ENCODE measurements at regions not wholly inside any gene's neighbourhood (a gene's known extent, or its start where the extent isn't known, plus 50 kb on each side); places are given as distances from the start of the nearest gene placed in this dataset.

DNA sequence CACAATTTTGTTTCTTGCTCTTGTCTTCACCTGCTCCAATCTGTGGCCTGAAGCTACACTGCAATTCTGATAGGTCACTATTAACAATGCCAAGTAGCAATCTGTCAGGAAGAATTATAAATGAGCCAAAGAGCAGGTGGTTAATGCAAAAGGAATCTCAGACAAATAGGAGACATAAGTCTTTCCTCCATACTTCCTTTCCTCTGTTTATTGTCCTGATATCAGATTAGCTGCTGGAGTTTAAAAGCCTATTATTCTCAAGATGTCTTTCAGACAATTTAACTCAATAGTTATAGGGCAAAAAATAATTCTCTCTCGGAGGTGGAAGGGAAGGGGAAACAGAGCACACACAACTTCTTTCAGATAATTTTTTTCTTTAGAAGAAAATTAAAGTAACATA lies 491.6 kb downstream of the MFSD1 start:
- H3K27me3 ChIP-seq (ENCODE audit: insufficient read depth, low read length) = no peaks in the 10 kb centered on the region
- BruUV-seq (replicated peaks) = no TSS peak
- H2AFZ ChIP-seq (ENCODE audit: low read depth, low read length, poor library complexity, severe bottlenecking) = no peak overlapping the region
- H3K4me1 ChIP-seq (ENCODE audit: control insufficient read depth in 1 of 2, insufficient read depth in 2 of 2, low read length in 2 of 2) = no peaks in the 10 kb centered on the region
- ATAC-seq = no peak
- H3K4me3 ChIP-seq (replicated peaks in 1 of 2; ENCODE audit: low read depth in 1 of 2, low read length in 2 of 2) = no peak overlapping the region
- ChIA-PET CTCF (no interaction called here), RAD21 (ENCODE audit: low non-redundant PET in 1 of 2, low total read pairs in 2 of 2, uncharacterized antibody in 2 of 2, unreplicated experiment in 2 of 2) (no interaction called here), POLR2A (no interaction called here)
- TF ChIP-seq, protein P1, sequence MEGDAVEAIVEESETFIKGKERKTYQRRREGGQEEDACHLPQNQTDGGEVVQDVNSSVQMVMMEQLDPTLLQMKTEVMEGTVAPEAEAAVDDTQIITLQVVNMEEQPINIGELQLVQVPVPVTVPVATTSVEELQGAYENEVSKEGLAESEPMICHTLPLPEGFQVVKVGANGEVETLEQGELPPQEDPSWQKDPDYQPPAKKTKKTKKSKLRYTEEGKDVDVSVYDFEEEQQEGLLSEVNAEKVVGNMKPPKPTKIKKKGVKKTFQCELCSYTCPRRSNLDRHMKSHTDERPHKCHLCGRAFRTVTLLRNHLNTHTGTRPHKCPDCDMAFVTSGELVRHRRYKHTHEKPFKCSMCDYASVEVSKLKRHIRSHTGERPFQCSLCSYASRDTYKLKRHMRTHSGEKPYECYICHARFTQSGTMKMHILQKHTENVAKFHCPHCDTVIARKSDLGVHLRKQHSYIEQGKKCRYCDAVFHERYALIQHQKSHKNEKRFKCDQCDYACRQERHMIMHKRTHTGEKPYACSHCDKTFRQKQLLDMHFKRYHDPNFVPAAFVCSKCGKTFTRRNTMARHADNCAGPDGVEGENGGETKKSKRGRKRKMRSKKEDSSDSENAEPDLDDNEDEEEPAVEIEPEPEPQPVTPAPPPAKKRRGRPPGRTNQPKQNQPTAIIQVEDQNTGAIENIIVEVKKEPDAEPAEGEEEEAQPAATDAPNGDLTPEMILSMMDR (IDR thresholded peaks at IDR 0.05 in 2 of 3, conservative IDR thresholded peaks at IDR 0.05 in 1 of 3; ENCODE audit: borderline replicate concordance in 1 of 3, insufficient read depth in 1 of 3, low read depth in 2 of 3, low read length in 2 of 3) = no peak
- TF ChIP-seq POLR2AphosphoS5 (IDR thresholded peaks at IDR 0.05; ENCODE audit: low read depth, low read length) = no peak
- TF ChIP-seq SRF (IDR thresholded peaks at IDR 0.05; ENCODE audit: low read depth) = no peak
- TF ChIP-seq JUND (IDR thresholded peaks at IDR 0.05) = no peak
- no peak for TF ChIP-seq POLR2A (IDR thresholded peaks at IDR 0.05; ENCODE audit: borderline replicate concordance, extremely low read depth, insufficient read depth, insufficient read length)
- TF ChIP-seq TCF7L2 (IDR thresholded peaks at IDR 0.05; ENCODE audit: borderline replicate concordance, extremely low read depth, insufficient read depth, insufficient read length) = no peak
- no peak for TF ChIP-seq EGR1 (IDR thresholded peaks at IDR 0.05; ENCODE audit: low read depth)
- TF ChIP-seq, protein P2, sequence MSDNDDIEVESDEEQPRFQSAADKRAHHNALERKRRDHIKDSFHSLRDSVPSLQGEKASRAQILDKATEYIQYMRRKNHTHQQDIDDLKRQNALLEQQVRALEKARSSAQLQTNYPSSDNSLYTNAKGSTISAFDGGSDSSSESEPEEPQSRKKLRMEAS (IDR thresholded peaks at IDR 0.05) = no peak
- no peak for TF ChIP-seq RAD21 (IDR thresholded peaks at IDR 0.05; ENCODE audit: low read depth)
- TF ChIP-seq ZFX (IDR thresholded peaks at IDR 0.05) = no peak
- no peak for TF ChIP-seq EZH2phosphoT487 (IDR thresholded peaks at IDR 0.05; ENCODE audit: borderline replicate concordance)
- TF ChIP-seq CEBPB (IDR thresholded peaks at IDR 0.05; ENCODE audit: low read depth) = no peak
- TF ChIP-seq SP1 (IDR thresholded peaks at IDR 0.05; ENCODE audit: low read depth) = no peak
- TF ChIP-seq, protein P3, sequence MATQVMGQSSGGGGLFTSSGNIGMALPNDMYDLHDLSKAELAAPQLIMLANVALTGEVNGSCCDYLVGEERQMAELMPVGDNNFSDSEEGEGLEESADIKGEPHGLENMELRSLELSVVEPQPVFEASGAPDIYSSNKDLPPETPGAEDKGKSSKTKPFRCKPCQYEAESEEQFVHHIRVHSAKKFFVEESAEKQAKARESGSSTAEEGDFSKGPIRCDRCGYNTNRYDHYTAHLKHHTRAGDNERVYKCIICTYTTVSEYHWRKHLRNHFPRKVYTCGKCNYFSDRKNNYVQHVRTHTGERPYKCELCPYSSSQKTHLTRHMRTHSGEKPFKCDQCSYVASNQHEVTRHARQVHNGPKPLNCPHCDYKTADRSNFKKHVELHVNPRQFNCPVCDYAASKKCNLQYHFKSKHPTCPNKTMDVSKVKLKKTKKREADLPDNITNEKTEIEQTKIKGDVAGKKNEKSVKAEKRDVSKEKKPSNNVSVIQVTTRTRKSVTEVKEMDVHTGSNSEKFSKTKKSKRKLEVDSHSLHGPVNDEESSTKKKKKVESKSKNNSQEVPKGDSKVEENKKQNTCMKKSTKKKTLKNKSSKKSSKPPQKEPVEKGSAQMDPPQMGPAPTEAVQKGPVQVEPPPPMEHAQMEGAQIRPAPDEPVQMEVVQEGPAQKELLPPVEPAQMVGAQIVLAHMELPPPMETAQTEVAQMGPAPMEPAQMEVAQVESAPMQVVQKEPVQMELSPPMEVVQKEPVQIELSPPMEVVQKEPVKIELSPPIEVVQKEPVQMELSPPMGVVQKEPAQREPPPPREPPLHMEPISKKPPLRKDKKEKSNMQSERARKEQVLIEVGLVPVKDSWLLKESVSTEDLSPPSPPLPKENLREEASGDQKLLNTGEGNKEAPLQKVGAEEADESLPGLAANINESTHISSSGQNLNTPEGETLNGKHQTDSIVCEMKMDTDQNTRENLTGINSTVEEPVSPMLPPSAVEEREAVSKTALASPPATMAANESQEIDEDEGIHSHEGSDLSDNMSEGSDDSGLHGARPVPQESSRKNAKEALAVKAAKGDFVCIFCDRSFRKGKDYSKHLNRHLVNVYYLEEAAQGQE (IDR thresholded peaks at IDR 0.05; ENCODE audit: low read depth) = no peak
- TF ChIP-seq ELF1 (IDR thresholded peaks at IDR 0.05; ENCODE audit: borderline replicate concordance, low read depth) = no peak
- no peak for TF ChIP-seq YY1 (IDR thresholded peaks at IDR 0.05; ENCODE audit: extremely low read depth, insufficient replicate concordance, low read depth, low read length)
- intact Hi-C loops (cut with micrococcal nuclease) = no loop called here
- H3K79me2 ChIP-seq (ENCODE audit: insufficient read depth, low read length) = no peaks in the 10 kb centered on the region
- H3K9ac ChIP-seq (ENCODE audit: low read length) = no peak overlapping the region
- no peaks in the 10 kb centered on the region for H3K9me2 ChIP-seq (ENCODE audit: insufficient read depth)
- no peaks in the 10 kb centered on the region for H3K36me3 ChIP-seq (ENCODE audit: control insufficient read depth in 1 of 2, insufficient read depth in 2 of 2, low read length in 2 of 2)
- no peak for DNase-seq (ENCODE audit: low read depth, low spot score)
- no peaks in the 10 kb centered on the region for H4K20me1 ChIP-seq (ENCODE audit: insufficient read depth)
- H3K27ac ChIP-seq (ENCODE audit: low read depth, low read length) = no peak overlapping the region
- H3K9me3 ChIP-seq (ENCODE audit: control insufficient read depth in 1 of 2, insufficient read depth in 1 of 2, low read depth in 1 of 2, low read length in 2 of 2) = no peaks in the 10 kb centered on the region
- no peak overlapping the region for H3K4me2 ChIP-seq (ENCODE audit: low read length)

Measured in HCT116 (cell line).